ENCODE measurements at regions not wholly inside any gene's neighbourhood (a gene's known extent, or its start where the extent isn't known, plus 50 kb on each side); places are given as distances from the start of the nearest gene placed in this dataset.

GRCh38 chr10:69733791-69734261 is 67.9 kb upstream of the COL13A1 start:
- Histone ChIP-seq H3K9me3 (replicated peaks; ENCODE audit: control insufficient read depth, insufficient read depth, low read length) (no peaks in the 10 kb centered on the region), H3K4me2 (ENCODE audit: control insufficient read depth, insufficient read depth) (no peak overlapping the region), H3K27me3 (replicated peaks in 1 of 2; ENCODE audit: control insufficient read depth in 2 of 2, insufficient read depth in 2 of 2, low read length in 1 of 2) (no peaks in the 10 kb centered on the region; a peak in 2 of 4 replicates), H3K4me3 (no peak overlapping the region), H4K20me1 (ENCODE audit: control insufficient read depth, insufficient read depth) (no peaks in the 10 kb centered on the region; the same call in 1 of the 2 replicates), H3K27ac (ENCODE audit: control insufficient read depth, insufficient read depth) (no peak overlapping the region), H3K79me2 (ENCODE audit: control insufficient read depth, insufficient read depth, low read length) (no peaks in the 10 kb centered on the region), H3K9ac (ENCODE audit: control insufficient read depth, insufficient read depth, low read length) (no peak overlapping the region), H3K4me1 (ENCODE audit: control insufficient read depth, insufficient read depth, low read length) (peaks cover 9% of the 10 kb centered on the region), H2AFZ (ENCODE audit: control insufficient read depth, low read depth, low read length) (no peak overlapping the region), H3K36me3 (ENCODE audit: control insufficient read depth in 2 of 2, insufficient read depth in 2 of 2, low read length in 1 of 2) (no peaks in the 10 kb centered on the region)
- POLR2A ChIA-PET = no interaction called here
- no peak for FAIRE-seq
- no TSS peak for BruUV-seq (replicated peaks)
- CTCF ChIA-PET = interaction anchor here (1.5 kb wide), 1 partner anchor 18 kb away, joined by 3 read pairs; no protein-coding TSS in a partner anchor
- 2% methylated on average over 4 of the region's 4 CpGs for WGBS (ENCODE audit: insufficient coverage, insufficient replicate concordance, low lambda C conversion rate, missing lambda C conversion rate)
- in situ Hi-C loops (cut with MboI) = no loop called here
- RAD21 ChIA-PET (ENCODE audit: unreplicated experiment) = no interaction called here
- DNase-seq (ENCODE audit: low read depth, low spot score) = no peak
- SMC1A ChIA-PET (ENCODE audit: uncharacterized antibody, unreplicated experiment) = interaction anchor here (0.9 kb wide), 1 partner anchor 14 kb away, joined by 3 read pairs; no protein-coding TSS in a partner anchor
- ATAC-seq = no peak
- intact Hi-C loops (cut with micrococcal nuclease; ENCODE audit: unreplicated experiment) = no loop called here
- TF ChIP-seq ZSCAN29 (IDR thresholded peaks at IDR 0.05) (no peak), E2F4 (IDR thresholded peaks at IDR 0.05; ENCODE audit: low read depth, low read length) (no peak), STAT1 (conservative IDR thresholded peaks at IDR 0.05) (no peak), SREBF2 (IDR thresholded peaks at IDR 0.05; ENCODE audit: low read length) (no peak), MEF2B (IDR thresholded peaks at IDR 0.05; ENCODE audit: partially characterized antibody, poor library complexity, severe bottlenecking) (no peak), ZBED1 (IDR thresholded peaks at IDR 0.05; ENCODE audit: borderline replicate concordance) (no peak), HCFC1 (IDR thresholded peaks at IDR 0.05; ENCODE audit: low read length) (no peak)
- TF ChIP-seq, protein P1, sequence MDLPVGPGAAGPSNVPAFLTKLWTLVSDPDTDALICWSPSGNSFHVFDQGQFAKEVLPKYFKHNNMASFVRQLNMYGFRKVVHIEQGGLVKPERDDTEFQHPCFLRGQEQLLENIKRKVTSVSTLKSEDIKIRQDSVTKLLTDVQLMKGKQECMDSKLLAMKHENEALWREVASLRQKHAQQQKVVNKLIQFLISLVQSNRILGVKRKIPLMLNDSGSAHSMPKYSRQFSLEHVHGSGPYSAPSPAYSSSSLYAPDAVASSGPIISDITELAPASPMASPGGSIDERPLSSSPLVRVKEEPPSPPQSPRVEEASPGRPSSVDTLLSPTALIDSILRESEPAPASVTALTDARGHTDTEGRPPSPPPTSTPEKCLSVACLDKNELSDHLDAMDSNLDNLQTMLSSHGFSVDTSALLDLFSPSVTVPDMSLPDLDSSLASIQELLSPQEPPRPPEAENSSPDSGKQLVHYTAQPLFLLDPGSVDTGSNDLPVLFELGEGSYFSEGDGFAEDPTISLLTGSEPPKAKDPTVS (IDR thresholded peaks at IDR 0.05; ENCODE audit: low read depth, low read length) = no peak
